Activated CD4-positive, alpha-beta T cell treated with anti-CD3 and anti-CD28 coated beads, Interleukin-2, amount 50 U/mL, for 4 hours (primary cell): ENCODE measurements at regions not wholly inside any gene's neighbourhood (a gene's known extent, or its start where the extent isn't known, plus 50 kb on each side); places are given as distances from the start of the nearest gene placed in this dataset.
"Not testable (repeated sequence)": the region's sequence is repeated elsewhere in the genome, so short reads cannot be mapped to it uniquely, and the experiment has no call there.

Experiments
- DNase-seq, 2 experiments: peaks; one replicate each; pipeline ENCODE4 v3.0.0-alpha.2; 2020

DNA sequence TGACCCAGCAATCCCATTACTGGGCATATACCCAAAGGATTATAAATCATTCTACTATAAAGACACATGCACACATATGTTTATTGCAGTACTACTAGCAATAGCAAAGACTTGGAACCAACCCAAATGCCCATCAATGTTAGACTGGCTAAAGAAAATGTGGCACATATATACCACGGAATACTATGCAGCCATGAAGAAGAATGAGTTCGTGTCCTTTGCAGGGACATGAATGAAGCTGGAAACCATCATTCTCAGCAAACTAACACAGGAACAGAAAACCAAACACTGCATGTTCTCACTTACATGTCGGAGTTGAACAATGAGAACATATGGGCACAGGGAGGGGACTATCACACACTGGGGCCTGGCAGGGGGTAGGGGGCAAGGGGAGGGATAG, 183.0 kb downstream of the HACE1 start:
- DNase-seq = not testable (repeated sequence)

DNA sequence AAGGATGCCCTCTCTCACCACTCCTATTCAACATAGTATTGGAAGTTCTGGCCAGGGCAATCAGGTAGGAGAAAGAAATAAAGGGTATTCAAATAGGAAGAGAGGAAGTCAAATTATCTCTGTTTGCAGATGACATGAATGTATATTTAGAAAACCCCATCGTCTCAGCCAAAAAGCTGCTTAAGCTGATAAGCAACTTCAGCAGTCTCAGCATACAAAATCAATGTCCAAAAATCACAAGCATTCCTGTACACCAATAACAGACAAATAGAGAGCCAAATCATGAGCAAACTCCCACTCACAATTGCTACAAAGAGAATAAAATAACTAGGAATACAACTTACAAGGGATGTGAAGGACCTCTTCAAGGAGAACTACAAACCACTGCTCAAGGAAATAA, 184.6 kb downstream of the HACE1 start:
- DNase-seq = not testable (repeated sequence)

DNA sequence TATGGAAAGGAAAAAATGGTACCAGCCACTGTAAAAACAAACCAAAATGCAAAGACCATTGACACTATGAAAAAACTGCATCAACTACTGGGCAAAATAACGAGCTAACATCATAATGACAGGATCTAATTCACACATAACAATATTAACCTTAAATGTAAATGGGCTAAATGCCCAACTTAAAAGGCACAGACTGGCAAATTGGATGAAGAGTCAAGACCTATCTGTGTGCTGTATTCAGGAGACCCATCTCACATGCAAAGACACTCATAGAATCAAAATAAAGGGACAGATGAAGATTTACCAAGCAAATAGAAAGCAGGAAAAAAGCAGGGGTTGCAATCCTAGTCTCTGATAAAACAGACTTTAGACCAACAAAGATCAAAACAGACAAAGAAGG, 186.6 kb downstream of the HACE1 start:
- DNase-seq = not testable (repeated sequence)

DNA sequence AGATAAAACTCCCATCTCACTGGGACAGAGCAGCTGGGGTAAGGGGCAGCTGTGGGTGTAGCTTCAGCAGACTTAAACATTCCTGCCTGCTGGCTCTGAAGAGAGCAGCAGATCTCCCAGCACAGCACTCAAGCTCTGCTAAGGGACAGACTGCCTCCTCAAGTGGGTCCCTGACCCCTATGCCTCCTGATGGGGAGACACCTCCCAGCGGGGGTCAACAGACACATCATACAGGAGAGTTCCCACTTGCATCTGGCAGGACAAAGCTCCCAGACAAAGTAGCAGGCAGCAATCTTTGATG, 188.2 kb downstream of the HACE1 start:
- not testable (repeated sequence) for DNase-seq

DNA sequence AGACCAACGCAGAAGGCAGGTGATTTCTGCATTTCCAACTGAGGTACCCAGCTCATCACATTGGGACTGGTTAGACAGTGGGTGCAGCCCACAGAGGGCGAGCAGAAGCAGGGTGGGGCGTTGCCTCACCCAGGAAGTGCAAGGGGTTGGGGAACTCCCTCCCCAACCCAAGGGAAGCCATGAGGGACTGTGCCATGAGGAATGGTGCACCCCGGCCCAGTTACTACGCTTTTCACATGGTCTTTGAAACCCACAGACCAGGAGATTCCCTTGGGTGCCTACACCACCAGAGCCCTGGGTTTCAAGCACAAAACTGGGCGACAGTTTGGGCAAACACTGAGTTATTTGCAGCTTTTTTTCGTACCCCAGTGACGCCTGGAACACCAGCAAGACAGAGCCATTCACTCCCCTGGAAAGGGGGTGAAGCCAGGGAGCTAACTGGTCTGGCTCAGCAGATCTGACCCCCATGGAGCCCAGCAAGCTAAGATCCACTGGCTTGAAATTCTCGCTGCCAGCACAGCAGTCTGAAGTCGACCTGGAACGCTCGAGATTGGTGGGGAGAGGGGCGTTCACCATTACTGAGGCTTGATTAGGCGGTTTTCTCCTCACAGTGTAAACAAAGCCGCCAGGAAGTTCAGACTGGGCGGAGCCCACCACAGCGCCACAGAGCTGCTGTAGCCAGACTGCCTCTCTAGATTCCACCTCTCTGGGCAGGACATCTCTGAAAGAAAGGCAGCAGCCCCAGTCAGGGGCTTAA, 188.7 kb downstream of the HACE1 start:
- not testable (repeated sequence) for DNase-seq

DNA sequence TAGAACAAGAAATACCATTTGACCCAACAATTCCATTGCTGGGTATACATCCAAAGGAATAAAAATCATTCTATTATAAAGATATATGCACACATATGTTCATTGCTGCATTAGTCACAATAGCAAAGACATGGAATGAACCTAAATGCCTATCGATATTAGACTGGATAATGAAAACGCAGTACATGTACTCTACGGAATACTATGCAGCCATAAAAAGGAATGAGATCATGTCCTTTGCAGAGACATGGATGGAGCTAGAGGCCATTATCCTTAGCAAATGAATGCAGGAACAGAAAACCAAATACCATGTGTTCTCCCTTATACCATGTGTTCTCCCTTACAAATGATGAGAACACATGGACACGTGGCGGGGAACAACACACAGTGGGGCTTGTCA, 190.2 kb downstream of the HACE1 start:
- no peak for DNase-seq

DNA sequence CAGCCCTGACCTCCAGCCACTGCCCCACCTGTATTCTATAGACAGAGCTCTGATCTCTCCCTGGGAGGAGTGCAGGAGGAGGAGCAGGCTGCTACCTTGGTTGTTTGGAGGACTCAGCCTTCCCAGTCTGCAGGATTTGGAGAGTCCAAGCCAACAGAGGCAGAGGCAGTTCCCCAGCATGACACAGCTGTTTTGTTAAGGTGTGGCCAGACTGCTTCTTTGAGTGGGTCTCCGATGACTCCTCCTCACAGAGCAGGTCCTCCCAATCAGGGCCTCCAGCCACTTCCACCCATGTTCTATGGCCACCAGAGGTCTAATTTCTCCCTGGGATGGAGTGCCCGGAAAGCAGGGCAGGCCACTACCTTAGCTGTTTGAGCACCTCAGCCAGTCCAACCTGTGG, 203.5 kb downstream of the HACE1 start:
- no peak for DNase-seq

DNA sequence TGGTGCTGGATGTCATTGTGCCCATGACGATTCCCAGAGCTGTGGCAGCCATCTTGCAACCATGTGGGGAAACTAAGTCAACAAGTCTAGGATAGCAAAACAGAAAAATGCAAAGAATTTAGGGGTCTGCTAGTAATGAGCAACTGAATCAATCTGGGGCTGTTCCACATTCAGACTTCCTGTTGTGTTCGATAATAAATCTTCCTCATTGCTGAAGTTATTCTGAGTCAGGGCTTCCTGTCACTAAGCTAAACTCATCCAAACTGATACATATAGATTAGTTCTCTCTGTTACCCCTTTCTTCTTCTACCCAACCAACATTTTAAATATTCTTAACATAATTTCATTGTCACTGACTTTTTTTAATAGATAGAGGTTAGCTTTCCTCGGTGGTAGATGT, 205.9 kb downstream of the HACE1 start:
- DNase-seq = no peak

DNA sequence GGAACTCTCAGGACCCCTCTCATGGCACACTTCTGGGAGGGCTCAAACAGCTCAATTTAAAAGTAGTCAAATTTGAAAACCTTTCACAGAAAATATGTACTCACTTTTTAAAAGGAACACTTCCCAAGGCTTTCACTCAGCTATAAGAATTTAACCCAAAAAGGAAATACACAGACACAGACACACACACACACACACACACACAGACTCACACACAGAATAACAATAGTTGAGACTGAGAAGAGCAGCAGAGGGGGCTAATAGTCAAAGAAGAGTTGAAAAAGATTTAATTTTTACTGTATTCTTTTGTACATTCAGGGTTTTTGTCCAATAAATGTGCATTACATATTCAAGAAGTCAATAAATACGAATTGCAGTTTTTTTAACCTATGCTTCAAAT, 211.4 kb downstream of the HACE1 start:
- DNase-seq = no peak

DNA sequence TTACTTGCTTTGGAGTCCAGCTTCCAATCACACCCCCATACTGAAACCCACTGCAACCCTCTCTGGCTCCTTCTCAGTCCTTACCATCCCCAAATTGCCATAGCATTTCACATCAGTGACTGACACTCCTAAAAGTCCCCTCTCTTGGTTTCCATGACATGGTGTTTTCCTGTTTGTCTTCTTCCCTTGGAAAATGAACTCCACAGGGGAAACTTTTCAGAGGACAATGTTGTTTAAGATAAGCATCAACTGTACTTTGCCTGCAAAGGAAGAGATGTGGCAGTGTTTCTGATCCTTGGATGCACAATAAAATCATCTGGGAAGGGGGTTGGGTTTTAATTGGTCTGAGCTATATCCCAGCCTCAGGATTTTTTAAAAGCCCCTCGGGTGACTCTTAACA, 214.9 kb downstream of the HACE1 start:
- DNase-seq = no peak

DNA sequence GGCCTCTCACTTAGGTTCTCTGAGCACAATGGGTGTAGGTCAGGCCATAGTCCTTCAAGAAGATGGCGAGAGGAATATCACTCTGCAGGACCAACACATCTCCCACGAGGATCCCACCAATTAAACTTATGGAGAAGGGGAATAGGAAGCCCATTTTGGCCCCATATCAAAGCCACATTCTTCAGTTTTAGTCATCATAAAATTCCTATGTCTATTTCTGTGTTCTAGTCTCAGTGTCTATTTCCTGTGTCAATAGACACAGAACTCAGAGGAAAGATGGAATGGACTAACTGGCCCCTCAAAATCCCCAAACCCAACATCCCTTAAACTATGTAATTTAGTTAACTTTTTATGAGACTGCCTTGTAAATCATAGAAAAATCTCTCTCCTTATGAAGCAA, 216.8 kb downstream of the HACE1 start:
- DNase-seq = no peak

DNA sequence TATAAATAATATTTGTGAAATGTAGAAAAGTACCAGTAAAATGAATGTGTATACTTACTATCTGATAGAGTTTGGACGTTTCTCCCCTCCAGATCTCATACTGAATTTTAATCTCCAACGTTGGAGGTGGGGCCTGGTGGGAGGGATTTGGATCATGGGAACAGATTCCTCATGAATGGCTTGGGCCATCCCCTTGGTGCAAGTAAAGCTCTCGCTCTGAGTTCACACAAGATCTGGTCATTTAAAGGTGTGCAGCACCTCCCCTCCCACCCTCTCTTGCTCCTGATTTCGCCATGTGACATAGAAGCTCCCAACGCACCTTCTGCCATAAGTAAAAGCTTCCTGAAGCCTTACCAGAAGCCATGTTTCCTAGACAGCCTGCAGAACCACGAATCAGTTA, 219.0 kb downstream of the HACE1 start:
- no peak for DNase-seq

DNA sequence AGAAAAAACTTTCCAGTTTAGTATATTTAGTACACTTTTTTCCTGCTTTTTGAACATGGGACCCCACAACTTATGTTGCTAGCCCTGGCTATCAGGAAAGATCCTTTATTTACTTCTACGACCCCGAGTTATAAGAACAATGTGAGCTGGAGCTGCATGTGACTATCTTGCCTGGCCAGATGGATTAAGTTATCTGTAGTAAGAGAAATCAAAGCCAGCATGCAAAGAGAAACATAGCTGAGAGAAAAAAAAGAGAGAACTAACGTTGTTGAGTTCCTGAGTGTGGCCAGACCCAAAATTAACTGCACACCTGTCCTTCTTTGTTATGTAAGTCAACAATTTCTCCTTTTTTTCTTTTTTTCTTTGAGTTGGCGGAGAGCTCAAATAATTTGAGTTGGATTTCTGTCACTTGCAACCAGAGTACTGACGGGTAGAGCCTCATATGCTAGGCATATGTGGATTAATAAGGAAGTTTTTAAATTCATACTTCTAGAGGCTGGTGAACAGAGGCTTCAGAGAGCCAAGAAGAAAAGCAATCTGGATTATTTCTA, 219.5 kb downstream of the HACE1 start:
- no peak for DNase-seq

DNA sequence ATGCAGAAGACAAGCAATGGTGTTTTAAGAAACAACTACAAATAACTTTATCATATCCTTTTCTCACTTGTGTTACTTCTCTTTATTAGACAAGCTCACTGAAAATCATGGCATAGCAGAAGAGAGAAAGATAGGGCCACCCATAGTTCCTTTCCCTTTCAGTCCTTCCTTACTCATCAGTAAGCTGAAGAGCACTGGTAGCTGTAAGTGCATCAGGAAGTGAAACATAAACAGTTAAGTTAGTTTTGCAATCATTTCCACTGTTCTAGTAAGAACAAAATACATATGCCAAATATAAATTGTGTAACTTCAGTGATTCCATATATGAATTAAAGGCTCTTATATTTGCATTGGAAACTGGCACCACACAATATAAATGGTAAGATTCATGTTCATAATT, 220.1 kb downstream of the HACE1 start:
- DNase-seq = no peak

DNA sequence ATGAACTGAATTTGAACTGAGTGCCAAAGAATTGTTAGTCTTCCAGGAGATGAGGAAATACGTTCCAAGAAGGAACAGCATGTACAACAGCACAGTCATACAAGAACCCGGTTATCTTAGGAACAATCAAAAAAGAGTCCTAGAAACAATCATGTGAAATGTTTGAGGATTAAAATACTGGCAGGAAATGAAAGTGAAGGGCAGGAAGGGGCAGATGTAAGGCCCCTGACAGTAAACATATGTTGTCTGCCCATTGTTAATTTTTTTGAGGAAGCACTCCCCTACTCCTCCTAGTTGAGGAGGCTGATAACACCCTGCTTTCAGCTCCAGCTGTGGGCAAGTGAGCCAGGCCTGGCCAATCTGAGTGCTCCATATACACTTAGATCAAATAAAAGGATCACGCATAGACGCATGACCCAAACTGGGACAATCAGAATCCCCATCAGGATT, 220.9 kb downstream of the HACE1 start:
- no peak for DNase-seq

DNA sequence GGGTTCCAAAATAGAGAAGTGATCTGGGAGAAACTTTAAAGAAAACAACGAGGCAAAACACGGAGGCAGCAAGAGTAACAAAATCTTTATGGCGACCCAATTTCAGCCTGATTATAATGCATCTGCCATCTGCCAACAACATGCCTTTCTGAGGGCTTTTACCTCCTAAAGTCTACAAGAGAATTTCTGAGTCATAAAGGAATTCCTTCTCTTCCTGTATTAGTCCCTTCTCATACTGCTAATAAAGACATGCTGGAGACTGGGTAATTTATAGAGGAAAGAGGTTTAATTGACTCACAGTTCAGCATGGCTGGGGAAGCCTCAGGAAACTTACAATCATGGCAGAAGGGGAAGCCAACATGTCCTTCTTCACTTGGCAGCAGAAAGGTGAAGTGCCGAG, 226.6 kb downstream of the HACE1 start:
- no peak for DNase-seq

DNA sequence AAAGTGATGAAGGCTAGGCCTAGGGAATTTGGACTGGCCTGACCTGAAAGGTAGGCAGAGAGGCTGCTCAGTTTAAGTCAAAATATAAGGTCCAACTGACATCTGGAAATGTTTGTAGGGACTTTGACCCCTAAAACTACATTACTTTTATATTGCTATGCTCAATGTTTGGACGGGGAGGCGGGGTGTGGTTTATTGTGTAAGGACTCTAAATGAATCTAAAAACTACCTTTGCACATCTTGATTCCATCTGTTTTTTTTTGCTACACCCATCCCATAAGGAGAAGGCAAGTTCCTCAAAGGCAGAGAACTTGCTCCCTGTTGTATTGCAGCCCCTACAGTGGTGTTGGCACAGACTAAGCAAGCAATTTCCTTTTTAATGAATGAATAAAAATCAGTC, 227.1 kb downstream of the HACE1 start:
- no peak for DNase-seq

DNA sequence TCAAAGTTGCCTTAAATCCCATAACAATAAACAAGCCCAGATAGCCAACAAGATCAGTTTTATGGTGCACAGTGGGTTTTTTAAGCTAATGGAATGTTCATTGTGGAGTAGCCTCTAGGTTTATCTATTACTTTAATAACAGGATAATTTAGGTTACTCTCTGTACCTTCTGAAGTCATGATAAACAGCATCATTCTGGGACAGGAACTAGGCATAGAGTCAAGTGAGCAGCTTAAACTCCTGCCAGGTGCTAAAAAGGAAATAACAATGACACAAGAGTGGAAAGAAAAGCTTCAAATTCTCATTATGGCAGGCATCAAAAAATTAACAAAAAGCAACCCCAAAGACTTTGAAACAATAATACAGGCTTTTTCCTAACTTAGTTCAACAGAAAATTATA, 228.8 kb downstream of the HACE1 start:
- no peak for DNase-seq

DNA sequence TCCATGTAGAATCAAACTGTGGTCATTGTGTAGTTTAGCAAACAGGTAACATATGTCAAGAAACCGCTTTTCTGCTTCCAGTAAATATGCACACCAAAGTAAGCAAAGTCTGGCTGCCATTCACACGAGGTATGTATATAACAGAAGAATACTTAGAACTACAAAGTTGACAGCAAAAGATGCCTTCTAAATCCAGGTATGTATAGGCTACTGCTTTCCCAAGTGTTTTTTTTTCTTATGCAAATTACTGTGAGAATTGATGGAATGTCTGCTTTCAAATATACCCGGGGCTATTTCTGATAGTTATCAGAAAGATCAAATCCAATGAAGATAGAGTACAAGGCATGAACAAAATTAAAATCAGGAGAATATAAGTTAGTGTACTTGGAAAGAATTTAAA, 229.2 kb downstream of the HACE1 start:
- DNase-seq = no peak

DNA sequence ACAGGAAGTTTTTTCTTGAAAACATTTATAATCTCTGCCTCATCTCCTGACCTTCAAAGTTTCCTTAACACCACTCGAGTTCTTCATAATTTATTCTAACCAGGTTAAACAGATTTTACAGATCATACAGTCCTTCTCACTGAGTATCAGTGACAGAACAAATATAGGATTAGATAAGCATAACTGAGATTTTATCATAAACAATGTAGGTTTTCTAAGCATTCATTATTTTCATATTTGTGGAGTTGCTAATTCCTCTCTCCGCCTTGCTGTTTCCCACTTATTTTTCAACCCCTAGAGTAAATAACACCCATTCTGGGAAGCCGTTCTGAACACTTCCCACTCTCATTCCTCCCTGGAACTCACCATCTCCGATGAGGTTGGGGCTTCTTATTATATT, 229.9 kb downstream of the HACE1 start:
- DNase-seq = no peak

DNA sequence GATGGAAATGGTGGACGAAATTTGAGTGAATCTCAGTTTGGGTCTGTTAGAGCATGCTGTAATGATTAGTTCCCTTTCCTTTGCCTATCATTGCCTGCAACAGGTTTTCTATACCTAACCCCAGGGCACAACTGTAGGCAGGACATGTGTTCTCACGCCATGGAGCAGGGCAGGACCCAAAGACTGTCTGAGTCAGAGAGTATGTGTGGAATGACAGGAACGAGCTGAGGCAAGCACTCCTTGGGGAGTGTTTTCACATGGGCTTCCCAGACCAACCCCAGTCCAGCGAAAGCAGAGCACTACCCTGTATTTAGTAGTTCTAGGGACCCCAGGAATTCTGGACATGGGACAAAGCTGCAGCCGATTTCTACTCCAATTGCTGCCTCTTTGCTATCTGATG, 234.2 kb downstream of the HACE1 start:
- no peak for DNase-seq

DNA sequence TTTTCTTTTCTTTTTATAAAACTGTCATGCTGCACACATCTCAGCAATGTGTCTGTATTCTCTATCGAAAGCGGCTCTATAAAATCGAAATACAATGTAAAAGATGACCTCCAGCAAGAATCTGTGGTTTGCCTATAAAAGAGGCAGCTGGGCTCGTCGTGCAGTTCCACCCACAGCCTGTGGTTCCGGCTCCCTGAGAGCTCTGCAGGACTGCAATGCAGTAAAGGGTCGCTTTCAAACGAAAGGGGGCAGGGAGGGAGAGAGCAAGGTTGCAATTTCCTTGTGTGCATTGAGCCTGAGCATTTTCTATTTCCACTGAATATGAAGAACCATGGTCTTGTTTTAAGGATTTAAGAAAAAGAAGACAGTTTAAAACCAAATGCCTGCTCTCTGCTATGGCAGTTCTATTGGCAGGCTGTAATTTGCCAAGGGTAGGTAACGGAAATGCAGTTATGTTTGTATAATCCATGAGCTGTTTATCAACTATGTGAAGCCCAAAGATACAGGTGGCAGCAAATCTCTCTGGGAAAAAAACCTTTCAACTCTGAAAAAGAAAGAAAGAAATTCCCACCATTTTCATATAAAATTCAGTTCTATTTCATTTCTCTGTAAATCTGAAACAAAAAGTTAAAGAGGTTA, 236.5 kb downstream of the HACE1 start:
- DNase-seq = no peak

DNA sequence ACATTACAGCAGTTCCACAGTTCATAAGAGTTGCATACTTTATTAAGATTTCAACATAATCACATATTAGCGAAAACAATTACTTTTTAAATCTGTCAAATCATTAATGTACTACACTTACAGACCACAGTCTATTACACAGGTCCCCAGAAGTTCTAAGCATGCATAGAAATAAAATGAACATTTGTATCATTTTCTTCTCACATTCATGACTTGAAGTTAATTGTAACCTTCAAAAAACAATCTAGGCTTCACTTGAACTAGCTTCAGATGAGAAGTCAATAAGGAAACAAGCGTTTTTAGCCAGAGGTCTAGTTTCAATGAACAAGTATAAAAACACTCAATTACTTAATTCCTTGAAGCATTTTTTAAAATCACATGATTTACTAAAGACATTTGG, 238.3 kb downstream of the HACE1 start:
- no peak for DNase-seq

DNA sequence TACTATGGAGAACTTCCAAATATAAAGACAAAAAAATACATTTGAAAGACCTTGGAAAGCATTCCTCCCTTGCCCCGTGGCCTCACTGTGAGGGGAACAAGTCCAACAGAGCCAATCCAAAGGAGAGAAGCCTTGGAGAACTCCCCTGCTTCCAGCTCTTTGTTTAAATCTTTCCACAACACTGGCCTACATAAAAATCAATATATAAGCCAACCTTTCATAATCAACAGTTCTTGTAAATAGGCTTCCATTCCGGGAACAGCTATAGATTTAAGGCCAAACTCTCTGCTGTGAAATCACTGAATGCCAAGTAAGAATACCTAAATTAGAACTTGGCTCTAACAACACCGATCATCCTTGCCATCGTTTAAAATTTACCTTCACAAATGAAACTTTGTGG, 242.1 kb downstream of the HACE1 start:
- no peak for DNase-seq

DNA sequence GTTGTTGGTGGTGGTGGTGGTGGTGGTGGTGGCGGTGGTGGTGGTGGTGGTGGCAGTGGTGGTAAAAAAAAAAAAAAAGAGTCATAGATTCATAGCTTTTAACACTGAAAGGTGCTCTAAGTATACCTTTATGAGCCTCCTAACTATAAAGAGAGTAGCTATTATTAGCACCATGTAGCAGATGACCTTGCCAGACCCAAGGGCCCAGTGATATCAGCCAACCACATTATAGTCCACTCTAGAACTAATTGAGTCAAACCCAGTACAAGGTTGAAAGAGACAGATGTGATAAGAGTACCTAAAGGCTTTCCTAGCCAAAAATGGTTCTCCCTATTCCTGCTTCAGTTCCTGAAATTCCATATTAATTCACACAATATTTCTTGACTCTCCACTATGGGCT, 245.3 kb downstream of the HACE1 start:
- DNase-seq = no peak
